Transverse colon (tissue), 4 donors: ENCODE measurements at regions not wholly inside any gene's neighbourhood (a gene's known extent, or its start where the extent isn't known, plus 50 kb on each side); places are given as distances from the start of the nearest gene placed in this dataset.
"Not testable (repeated sequence)": the region's sequence is repeated elsewhere in the genome, so short reads cannot be mapped to it uniquely, and the experiment has no call there.

Experiments
- DNase-seq: peaks from one replicate; pipeline ENCODE4 v3.0.0-alpha.2; 2019
- H3K27ac ChIP-seq, 4 donors: fragments of 200-600 bp; sonication (generic); 2 replicates each; pipeline ENCODE4 v1.5.1; 2016 to 2018; ENCODE audit warnings: inconsistent platforms in 4 of 4
- H3K27me3 ChIP-seq: fragments of 200-600 bp; sonication (generic); 2 replicates; pipeline ENCODE4 v1.5.1; 2017; ENCODE audit warnings: inconsistent platforms
- H3K36me3 ChIP-seq, 4 donors: fragments of 200-600 bp; sonication (generic); 2 replicates each; pipeline ENCODE4 v1.5.1; 2017 to 2019; ENCODE audit warnings: inconsistent platforms in 4 of 4
- H3K4me1 ChIP-seq, 4 donors: fragments of 200-600 bp; sonication (generic); 2 replicates each; pipeline ENCODE4 v1.5.1; 2017 to 2020; ENCODE audit warnings: inconsistent platforms in 4 of 4
- H3K4me3 ChIP-seq, 4 donors: fragments of 200-600 bp; sonication (generic); 1 replicate in 1 of 4; 2 replicates in 3 of 4; pipeline versions ENCODE4 v1.5.1 to v1.6.1; 2017 to 2019; ENCODE audit warnings: inconsistent platforms in 4 of 4
- H3K9me3 ChIP-seq, 2 donors: fragments of 200-600 bp; sonication (generic); 2 replicates each; pipeline ENCODE4 v1.5.1; 2017 to 2019; ENCODE audit warnings: inconsistent platforms in 2 of 2
- EP300 ChIP-seq: sonication (generic); formaldehyde crosslinking; IDR thresholded peaks from one replicate; pipeline ENCODE4 v1.6.1; 2017; ENCODE audit warnings: antibody characterized with exemption, low read depth
- POLR2A ChIP-seq: fragments of 450-650 bp; IDR thresholded peaks from one replicate; pipeline ENCODE4 v1.6.1; 2016; ENCODE audit warnings: antibody characterized with exemption, mild to moderate bottlenecking, moderate library complexity
- POLR2AphosphoS5 ChIP-seq, 3 donors: sonication (generic); formaldehyde crosslinking; IDR thresholded peaks; one replicate each; pipeline ENCODE4 v1.6.1; 2016; ENCODE audit warnings: antibody characterized with exemption in 3 of 3
- WGBS, 2 donors: methylation state at CpG; one replicate each; pipeline ENCODE4 v1.1.5; 2018; ENCODE audit warnings: low coverage in 1 of 2; 5-methylcytosine and 5-hydroxymethylcytosine counted together
- in situ Hi-C, 4 donors: fragments of 200-750 bp; cut with MboI; loops; one replicate each; pipeline versions ENCODE4 v1.15.0 to v1.15.1; 2017; ENCODE audit warnings: low sequenced_read_pairs in 3 of 4, low pct_ligation_motif_present in 1 of 4, low pct_unique_long_range_greater_than_20kb in 1 of 4
- intact Hi-C: fragments of 100-400 bp; cut with DNase I; formaldehyde crosslinking; loops from one replicate; pipeline ENCODE4 v1.15.1; 2023; ENCODE audit warnings: low total_unique reads
- TF ChIP-seq, protein P1 (sequence below), 5 experiments: fragments of 200-600 bp in 3 of 5; fragments of 450-650 bp in 2 of 5; sonication (generic) in 3 of 5; IDR thresholded peaks; 1 replicate in 2 of 5; 2 replicates in 3 of 5; pipeline ENCODE4 v1.5.1; 2016 to 2017; ENCODE audit warnings: antibody characterized with exemption in 5 of 5, inconsistent platforms in 3 of 5, mild to moderate bottlenecking in 2 of 5, moderate library complexity in 1 of 5

DNA sequence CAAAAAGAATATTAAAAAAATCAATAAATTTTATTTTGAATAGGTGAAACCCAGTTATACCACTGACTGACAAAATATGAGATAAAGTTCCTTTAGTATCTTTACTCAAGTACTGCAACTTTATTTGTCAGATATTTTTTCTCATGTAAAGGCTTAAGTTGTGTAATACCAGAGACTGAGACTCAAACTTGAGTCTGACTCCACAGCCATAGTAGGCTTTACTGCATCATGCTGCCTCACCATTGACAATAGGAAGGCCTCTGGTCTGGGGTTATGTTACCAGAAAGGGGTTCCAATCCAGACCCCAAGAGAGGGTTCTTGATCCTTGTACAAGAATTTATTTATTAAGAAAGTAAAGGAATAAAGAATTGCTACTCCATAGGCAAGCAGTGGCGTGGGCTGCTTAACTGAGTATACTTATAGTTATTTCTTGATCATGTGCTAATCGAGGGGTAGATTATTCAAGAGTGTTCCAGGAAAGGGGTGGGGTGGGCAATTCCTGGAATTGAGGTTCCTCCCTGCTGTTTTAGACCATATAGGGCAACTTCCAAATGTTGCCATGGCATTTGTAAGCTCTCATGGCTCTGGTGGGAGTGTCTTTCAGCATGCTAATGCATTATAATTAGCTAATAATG is 187.4 kb upstream of the WSB1 start:
- Histone ChIP-seq H3K27me3 (no peaks in the 10 kb centered on the region), H3K27ac (no peak overlapping the region), H3K4me3 (no peak overlapping the region), H3K36me3 (no peaks in the 10 kb centered on the region), H3K4me1 (no peaks in the 10 kb centered on the region), H3K9me3 (no peaks in the 10 kb centered on the region)
- no peak for DNase-seq
- TF ChIP-seq, protein P1, sequence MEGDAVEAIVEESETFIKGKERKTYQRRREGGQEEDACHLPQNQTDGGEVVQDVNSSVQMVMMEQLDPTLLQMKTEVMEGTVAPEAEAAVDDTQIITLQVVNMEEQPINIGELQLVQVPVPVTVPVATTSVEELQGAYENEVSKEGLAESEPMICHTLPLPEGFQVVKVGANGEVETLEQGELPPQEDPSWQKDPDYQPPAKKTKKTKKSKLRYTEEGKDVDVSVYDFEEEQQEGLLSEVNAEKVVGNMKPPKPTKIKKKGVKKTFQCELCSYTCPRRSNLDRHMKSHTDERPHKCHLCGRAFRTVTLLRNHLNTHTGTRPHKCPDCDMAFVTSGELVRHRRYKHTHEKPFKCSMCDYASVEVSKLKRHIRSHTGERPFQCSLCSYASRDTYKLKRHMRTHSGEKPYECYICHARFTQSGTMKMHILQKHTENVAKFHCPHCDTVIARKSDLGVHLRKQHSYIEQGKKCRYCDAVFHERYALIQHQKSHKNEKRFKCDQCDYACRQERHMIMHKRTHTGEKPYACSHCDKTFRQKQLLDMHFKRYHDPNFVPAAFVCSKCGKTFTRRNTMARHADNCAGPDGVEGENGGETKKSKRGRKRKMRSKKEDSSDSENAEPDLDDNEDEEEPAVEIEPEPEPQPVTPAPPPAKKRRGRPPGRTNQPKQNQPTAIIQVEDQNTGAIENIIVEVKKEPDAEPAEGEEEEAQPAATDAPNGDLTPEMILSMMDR (IDR thresholded peaks at IDR 0.05) = no peak
- TF ChIP-seq POLR2A = no peak
- TF ChIP-seq EP300 = no peak
- no peak for TF ChIP-seq POLR2AphosphoS5 (IDR thresholded peaks at IDR 0.05)
- in situ Hi-C loops (no loop called here), intact Hi-C loops (no loop called here)
- WGBS, 2 donors = 44 to 51% methylated on average over 2 of the region's 2 CpGs

DNA sequence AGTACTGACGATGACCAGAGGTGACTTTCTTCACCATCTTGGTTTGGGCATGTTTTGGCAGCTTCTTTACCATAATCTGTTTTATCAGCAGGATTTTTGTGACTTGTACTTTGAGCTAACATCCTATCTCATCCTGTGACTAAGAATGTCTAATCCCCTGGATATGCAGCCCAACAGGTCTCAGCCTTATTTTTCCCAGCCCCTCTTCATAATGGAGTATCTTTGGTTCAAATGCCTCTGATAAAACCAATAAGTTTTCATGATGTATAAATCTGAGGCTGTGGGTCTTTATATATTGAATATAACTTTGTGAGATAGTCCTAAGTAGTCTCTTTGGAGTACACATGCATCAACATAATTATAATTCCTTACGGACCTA is 186.9 kb upstream of the WSB1 start:
- WGBS, 2 donors = 67 to 69% methylated on average over 2 of the region's 2 CpGs
- intact Hi-C loops = no loop called here
- DNase-seq = no peak

DNA sequence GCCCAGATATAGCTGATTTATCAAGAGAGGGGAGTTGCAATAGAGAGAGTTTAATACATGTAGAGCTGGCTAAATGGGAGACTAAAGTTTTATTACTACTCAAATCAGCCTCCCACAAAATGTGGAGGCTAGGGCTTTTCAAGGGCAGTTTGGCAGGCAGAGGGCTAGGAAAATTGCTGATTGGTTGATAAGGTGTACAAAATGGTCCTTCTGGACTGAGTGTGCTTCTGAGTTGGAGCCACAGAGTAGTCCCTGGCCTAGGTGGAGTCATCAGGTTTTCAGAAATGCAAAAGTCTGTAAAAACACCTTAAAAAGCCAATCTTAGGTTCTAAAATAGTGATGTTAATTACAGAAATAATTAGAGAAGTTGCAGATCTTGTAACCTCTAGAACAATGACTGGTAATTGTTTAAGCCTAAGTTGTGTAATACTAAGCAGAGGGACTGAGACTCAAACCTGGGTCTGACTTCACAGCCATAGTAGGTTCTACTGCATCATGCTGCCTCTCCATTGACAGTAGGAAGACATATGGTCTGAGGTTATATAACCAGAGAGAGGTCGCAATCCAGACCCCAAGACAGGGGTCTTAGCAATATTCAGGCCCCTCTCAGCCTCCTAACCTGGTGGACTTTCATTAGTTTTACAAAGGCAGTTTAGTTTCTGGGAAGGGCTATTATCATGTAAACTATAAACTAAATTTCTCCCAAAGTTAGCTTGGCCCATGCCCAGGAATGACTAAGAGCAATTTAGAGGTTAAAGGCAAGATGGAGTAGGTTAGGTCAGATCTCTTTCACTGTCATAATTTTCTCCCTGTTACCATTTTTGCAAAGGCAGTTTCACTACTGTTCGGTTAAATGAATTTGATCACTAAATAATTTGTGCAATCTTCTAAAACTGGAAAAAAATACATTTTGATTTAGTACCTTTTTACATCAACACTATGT is 186.3 kb upstream of the WSB1 start:
- H3K27me3 ChIP-seq, H3K36me3 ChIP-seq, H3K27ac ChIP-seq, intact Hi-C loops, DNase-seq, H3K9me3 ChIP-seq, in situ Hi-C loops, H3K4me1 ChIP-seq, H3K4me3 ChIP-seq: not testable (repeated sequence)
- 58 to 67% methylated on average over 1 to 2 of the region's 2 CpGs for WGBS, 2 donors

More for the DNA sequence above, 186.9 kb upstream of the WSB1 start:
- Histone ChIP-seq H3K27me3 (no peaks in the 10 kb centered on the region), H3K4me1 (no peaks in the 10 kb centered on the region), H3K27ac (no peak overlapping the region), H3K36me3 (no peaks in the 10 kb centered on the region), H3K9me3 (no peaks in the 10 kb centered on the region), H3K4me3 (no peak overlapping the region)
- no peak for TF ChIP-seq POLR2A
- TF ChIP-seq, protein P1 (IDR thresholded peaks at IDR 0.05) = no peak
- TF ChIP-seq POLR2AphosphoS5 (IDR thresholded peaks at IDR 0.05) = no peak
- TF ChIP-seq EP300 = no peak
- in situ Hi-C loops = no loop called here

DNA sequence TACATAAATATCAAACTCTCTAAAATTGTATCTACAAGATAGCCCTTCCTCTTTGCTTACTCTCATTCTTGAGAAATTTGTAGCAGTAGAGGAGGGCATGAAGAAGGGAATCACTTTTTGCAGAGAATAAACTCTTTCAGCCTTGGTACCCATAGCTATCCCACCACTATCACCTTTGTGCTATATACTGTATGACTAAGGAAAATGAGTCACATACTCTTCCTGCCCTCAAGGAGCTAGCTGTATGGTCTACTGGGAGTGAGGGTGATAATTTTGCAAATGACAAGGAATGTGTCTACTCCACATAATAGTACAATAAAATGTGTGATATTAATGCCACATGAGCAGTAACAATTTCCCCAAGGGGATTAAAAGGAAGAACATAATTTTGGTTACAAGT is 184.6 kb upstream of the WSB1 start:
- in situ Hi-C loops = no loop called here
- Histone ChIP-seq H3K36me3 (no peaks in the 10 kb centered on the region), H3K4me3 (no peak overlapping the region), H3K27me3 (no peaks in the 10 kb centered on the region), H3K9me3 (no peaks in the 10 kb centered on the region), H3K27ac (no peak overlapping the region), H3K4me1 (no peaks in the 10 kb centered on the region)
- intact Hi-C loops = no loop called here
- TF ChIP-seq, protein P1 (IDR thresholded peaks at IDR 0.05) = no peak
- no peak for TF ChIP-seq EP300
- DNase-seq = no peak
